ENCODE measurements at regions not wholly inside any gene's neighbourhood (a gene's known extent, or its start where the extent isn't known, plus 50 kb on each side); places are given as distances from the start of the nearest gene placed in this dataset.
A peak's percentile ranks its signal among the peaks of the same experiment; 100 is the strongest.

DNA sequence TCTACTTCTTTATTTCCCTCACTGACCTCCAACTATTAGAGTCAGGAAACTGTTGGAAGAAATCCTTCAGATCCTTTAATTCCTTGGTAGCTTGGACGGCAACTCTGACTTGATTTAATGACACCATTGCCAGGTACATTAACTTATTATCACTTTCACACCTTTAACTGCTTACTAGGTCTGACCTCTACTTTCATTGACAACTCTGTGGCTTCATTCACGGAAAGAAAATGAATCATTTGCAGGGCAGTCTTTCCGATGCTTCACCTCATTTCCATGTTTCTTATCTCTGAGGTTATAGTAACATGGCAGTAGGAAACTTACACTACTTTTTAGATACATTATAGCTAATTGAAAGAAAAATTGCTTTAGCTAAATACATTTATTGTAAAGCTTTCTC is 82.6 kb upstream of the PDGFD start:
- no peak for DNase-seq (ENCODE audit: low read depth)
- TF ChIP-seq, protein P1, sequence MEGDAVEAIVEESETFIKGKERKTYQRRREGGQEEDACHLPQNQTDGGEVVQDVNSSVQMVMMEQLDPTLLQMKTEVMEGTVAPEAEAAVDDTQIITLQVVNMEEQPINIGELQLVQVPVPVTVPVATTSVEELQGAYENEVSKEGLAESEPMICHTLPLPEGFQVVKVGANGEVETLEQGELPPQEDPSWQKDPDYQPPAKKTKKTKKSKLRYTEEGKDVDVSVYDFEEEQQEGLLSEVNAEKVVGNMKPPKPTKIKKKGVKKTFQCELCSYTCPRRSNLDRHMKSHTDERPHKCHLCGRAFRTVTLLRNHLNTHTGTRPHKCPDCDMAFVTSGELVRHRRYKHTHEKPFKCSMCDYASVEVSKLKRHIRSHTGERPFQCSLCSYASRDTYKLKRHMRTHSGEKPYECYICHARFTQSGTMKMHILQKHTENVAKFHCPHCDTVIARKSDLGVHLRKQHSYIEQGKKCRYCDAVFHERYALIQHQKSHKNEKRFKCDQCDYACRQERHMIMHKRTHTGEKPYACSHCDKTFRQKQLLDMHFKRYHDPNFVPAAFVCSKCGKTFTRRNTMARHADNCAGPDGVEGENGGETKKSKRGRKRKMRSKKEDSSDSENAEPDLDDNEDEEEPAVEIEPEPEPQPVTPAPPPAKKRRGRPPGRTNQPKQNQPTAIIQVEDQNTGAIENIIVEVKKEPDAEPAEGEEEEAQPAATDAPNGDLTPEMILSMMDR (conservative IDR thresholded peaks at IDR 0.05; ENCODE audit: low read length) = no peak
- H3K4me3 ChIP-seq (ENCODE audit: low read length) = no peak overlapping the region

DNA sequence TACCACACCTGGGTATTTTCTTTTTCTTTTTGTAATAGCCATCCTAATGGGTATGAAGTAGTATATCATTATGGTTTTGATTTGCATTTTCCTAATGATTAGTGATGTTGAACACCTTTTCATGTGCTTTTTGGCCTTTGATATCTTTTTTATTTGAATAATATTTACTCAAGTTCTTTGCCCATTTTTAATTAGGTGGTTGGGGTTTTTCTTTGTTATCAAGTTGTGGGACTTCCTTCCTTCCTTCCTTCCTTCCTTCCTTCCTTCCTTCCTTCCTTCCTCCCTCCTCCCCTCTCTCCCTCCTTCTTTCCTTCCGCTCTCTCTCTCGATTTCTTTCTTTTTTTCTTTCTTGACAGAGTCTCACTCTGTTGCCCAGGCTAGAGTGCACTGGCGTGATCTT is 75.0 kb upstream of the PDGFD start:
- TF ChIP-seq, protein P1 (conservative IDR thresholded peaks at IDR 0.05; ENCODE audit: low read length) = no peak
- H3K4me3 ChIP-seq (ENCODE audit: low read length) = no peak overlapping the region
- no peak for DNase-seq (ENCODE audit: low read depth)

DNA sequence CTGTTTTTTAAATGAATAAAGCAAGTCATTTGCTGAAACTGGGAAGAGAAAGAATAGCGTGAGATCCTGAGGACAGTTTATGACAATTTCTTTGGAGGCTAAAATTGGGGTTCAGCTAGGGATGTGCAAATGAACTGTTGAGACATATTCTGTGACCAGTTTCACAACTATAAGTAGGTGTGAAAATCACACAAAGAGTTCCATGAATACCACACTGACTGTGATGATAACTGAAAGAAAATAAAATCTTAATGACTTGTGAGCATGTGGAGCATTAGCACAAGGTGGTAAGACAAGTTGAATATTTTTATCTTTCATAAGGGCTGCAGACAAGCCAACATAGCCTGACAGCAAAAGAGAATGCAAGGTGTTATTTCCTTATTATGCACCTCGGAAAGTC is 61.1 kb upstream of the PDGFD start:
- TF ChIP-seq, protein P1 (conservative IDR thresholded peaks at IDR 0.05; ENCODE audit: low read length) = no peak
- DNase-seq (ENCODE audit: low read depth) = no peak
- no peak overlapping the region for H3K4me3 ChIP-seq (ENCODE audit: low read length)

DNA sequence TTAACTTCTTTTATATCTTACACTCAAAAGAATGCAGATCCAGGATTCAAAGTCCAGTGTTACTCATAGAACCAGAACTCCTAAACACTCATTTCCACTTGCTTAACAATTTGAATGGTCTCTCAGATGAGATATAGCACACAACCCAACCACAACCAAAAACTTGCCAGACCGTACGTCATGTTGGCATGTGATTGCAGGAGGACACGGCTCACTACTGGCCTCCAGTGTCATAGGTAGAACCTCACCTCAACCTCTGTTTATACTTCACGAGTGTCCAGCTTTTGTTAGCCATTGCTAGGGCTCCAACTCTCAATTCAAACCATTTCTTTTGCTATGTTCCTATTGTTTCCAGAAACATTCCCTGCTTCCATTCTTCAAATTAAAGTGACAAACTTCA is 58.5 kb upstream of the PDGFD start:
- no peak for DNase-seq (ENCODE audit: low read depth)
- no peak overlapping the region for H3K4me3 ChIP-seq (ENCODE audit: low read length)
- TF ChIP-seq, protein P1 (conservative IDR thresholded peaks at IDR 0.05; ENCODE audit: low read length) = no peak

DNA sequence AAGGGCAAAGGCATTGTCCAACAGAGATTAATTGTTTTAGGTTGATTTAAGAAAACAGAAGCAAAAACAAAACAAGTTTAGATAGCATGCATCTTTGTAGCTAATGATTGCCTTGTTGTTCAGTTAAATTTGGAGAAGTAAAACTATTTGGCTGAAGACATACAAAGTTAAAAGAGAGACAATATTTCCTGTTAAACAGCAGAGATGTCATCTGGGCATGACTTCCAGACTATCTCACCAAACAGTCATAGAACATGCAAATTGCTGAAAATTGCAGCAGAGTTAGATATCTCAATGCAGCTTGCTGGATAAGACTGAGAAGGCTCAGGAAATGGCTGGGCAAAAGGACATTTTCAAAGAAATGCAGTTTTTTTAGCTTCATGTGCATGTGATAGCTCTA is 57.5 kb upstream of the PDGFD start:
- TF ChIP-seq, protein P1 (conservative IDR thresholded peaks at IDR 0.05; ENCODE audit: low read length) = no peak
- DNase-seq (ENCODE audit: low read depth) = no peak
- no peak overlapping the region for H3K4me3 ChIP-seq (ENCODE audit: low read length)

DNA sequence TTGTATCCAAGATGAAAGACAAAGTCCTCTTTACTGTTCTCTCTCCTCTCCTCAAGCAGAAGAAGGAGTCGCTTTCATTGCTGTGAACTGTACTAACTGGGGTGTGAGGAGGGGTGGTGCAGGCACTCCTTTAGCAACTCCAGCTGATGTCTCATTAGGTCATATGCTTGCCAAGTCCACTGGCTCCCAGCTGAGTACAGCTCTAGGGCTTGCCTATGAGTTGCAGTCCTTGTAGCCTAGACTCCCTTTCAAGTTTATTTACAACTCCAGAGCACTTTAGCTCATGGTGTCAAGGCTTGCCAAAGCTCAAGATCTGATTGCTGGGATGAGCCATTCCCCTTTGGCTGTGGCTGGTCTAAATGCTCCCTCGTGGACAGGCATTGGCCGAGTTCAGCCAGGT is 55.1 kb upstream of the PDGFD start:
- TF ChIP-seq, protein P1 (conservative IDR thresholded peaks at IDR 0.05; ENCODE audit: low read length) = no peak
- no peak overlapping the region for H3K4me3 ChIP-seq (ENCODE audit: low read length)
- DNase-seq (ENCODE audit: low read depth) = peak; percentile 2

DNA sequence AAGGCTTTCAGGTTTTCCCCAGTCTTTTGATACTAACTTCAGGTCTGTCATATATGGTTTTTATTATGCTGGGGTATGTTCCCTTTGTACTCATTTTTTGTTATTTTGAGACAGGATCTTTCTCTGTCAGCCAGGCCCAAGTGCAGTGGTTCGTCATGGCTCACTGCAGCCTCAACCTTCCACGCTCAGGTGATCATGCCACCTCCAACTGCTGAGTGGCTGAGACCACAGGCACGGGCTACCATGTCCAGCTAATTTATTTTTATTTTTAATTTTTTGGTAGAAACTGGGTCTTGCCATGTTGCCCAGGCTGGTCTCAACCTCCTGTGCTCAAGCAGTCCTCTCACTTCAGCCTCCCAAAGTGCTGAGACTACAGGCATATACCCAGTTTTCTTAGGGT is 50.6 kb upstream of the PDGFD start:
- TF ChIP-seq, protein P1 (conservative IDR thresholded peaks at IDR 0.05; ENCODE audit: low read length) = no peak
- no peak for DNase-seq (ENCODE audit: low read depth)
- H3K4me3 ChIP-seq (ENCODE audit: low read length) = no peak overlapping the region

Measured in AG10803 (cell line).